ENCODE measurements at regions not wholly inside any gene's neighbourhood (a gene's known extent, or its start where the extent isn't known, plus 50 kb on each side); places are given as distances from the start of the nearest gene placed in this dataset.

DNA sequence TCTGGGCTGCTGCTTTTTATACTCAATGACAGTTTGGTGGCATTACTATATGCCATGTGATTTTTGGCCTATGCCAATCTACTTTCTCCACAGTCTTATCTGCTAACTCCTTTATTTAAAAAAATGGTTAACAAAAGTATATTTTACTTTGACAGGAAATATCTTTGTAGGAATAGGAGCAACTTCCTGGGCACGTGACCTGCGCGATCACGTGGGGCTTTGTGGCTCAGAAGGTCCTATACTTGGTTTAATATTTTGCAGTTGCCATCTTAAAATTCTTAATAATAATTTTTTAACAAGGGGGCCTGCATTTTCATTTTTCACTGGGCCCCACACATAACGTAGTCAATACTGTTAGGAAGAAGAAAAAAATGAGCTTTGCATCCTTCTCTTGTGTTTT, 249.7 kb downstream of the ACTR3 start:
- no peak for DNase-seq

- no peak for DNase-seq
These were observed 266.6 kb downstream of the ACTR3 start for GRCh38 chr2:114156366-114157056.

GRCh38 chr2:114157057-114157385, 267.1 kb downstream of the ACTR3 start:
- DNase-seq = no peak

DNA sequence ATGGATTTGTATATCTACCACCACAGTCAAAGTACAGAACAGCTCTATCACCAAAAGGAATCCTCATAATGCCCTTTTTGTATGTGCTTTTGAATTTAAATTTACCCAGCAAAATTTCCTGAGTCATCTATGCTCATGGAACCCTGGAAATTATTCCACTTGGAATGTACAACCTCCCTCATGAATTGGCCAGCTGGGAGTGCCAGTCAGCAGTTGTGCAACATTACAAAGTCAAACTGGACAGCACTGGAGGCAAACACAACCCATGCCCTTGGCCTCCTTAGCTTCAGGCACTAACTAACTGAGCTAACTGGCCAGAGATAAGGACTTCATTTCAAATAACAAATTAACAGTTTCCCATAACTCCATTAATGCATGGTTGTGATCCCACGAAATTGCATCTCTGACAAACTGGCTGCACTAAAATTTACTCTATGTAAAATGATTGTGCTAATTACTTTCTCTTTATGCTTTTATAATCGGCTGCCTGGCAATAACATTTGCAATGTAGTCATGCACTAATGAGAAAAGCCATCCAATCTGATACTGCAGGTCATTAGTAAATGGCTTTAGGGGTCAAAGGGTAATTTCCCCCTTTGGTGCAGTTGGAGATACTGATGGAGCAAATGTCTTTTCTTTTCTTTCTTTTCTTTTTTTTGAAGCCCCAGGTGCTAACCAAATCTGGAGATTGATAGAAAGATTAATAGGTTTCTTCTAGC, 270.5 kb downstream of the ACTR3 start:
- no peak for DNase-seq

- DNase-seq = no peak
These were observed 271.5 kb downstream of the ACTR3 start for GRCh38 chr2:114161371-114161770.

- no peak for DNase-seq
These were observed 274.6 kb upstream of the DPP10 start for GRCh38 chr2:114167799-114168198.

- DNase-seq = no peak
These were observed 272.4 kb upstream of the DPP10 start for GRCh38 chr2:114170070-114170469.

GRCh38 chr2:114175507-114175906, 266.9 kb upstream of the DPP10 start:
- no peak for DNase-seq

DNA sequence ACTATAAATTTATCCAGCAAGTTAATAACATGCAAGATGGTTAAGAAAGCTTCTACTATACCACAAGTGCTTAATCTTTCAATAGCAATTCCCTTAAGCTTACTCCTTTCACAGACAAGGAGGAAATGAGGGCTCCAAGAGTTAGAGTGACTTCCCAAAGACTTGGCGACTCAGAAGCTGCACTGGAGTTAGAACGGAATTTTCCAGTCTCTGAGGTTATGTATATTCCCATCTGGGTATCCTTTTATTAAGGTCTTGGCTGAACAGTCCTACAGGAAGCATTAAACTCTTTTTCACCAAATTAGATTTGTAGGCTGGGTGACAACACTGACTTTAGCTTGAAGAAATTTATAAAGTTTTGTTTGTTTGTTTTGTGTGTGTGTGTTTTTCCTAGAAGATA, 256.9 kb upstream of the DPP10 start:
- no peak for DNase-seq

GRCh38 chr2:114192362-114192761, 250.1 kb upstream of the DPP10 start:
- DNase-seq = no peak

DNA sequence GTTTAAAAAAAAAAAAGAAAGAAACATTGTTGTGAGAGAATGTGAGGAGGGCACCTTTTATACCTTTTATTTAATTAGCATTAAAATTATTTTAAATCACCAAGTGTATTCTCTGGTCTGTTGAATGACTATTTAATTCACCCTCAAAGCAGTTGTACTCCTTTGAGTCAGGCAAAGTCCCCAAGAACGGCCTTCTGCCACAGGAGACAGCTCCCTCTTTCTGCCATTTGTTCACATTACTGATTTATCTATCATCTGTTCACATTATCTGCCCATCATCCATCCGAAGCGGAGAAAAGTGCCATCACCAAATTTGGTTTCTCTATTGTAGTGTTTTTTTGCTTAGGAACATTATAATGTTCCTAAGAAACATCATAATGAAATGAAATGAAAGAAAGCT, 240.7 kb upstream of the DPP10 start:
- peak in 1 of 2 experiments; percentile 7 for DNase-seq

DNA sequence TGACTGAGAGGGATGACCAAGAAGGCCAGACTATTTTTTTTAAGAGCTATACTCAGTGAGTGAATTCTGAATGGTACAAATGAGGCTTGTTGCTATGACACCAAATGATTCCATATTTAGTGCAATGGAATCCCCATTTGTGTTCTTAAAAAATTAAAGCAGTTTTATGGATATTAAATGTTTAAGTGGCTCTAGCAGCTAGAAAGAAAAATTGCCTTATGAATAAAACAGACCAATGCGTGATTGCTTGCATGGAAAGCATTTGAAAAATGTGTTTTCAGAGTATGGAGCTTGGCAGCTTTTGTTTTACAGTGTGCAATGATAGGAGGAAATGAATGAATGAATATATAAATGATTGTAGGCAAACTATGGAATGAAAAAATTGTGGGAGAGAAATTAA, 238.8 kb upstream of the DPP10 start:
- DNase-seq = no peak

DNA sequence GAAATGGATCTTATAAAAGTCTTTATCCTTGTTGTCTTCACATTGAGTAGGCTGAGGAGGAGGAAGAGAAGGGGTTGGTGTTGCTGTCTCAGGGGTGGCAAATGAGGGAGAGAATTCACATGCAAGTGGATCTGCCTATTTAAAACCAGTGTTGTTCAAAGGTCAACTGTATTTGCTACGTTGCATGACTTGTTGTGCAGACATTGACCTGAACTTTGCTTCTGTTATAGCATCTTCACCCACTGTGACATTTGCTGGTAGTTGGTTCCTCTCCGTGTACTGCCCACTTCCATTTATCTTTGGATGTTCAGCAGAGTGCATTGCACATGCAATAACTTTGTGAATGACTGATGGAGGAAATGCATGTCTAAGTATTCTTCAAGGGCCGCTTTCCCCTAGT, 228.6 kb upstream of the DPP10 start:
- no peak for DNase-seq

- no peak for DNase-seq
These were observed 224.1 kb upstream of the DPP10 start for GRCh38 chr2:114218383-114218782.

GRCh38 chr2:114219456-114219855, 223.0 kb upstream of the DPP10 start:
- no peak for DNase-seq

DNA sequence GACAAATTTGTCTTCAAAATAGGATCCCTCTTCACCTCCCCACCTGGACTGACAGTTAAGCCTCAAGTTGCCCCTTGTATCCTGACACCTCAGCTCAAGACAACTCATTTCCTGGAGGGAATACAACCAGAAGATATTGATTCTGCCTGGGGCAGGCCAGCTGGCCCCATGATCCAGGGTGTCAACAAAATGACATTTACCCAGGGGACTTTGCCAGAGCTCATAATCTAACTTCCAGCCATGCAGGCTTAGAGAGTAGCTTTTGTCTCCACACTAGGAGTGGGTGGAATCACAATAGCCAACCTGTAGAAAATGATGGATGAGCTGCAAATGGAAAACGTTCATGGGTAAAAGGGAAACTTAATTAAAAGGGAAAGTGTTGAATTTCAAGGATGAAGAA, 220.1 kb upstream of the DPP10 start:
- no peak for DNase-seq

- DNase-seq = no peak
These were observed 210.5 kb upstream of the DPP10 start for GRCh38 chr2:114231921-114232320.

DNA sequence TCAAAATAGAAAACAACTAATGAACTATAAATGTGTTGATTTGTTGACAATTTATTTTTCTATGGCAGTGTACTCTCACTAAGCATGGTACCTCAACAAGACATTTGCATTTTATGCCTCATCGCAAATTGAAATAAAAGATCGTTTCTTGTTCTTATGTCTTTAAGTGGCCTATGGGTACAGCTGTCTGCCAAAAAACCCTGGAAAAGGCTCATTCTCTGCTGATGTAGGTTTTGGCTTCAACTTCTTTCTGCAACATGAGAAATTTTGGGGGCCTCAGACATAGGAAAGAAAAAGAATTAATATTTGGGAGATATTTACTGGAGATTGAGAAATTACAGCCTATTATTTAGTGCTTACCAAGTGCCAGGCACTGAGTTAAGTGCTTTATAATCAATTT, 205.1 kb upstream of the DPP10 start:
- DNase-seq = no peak

DNA sequence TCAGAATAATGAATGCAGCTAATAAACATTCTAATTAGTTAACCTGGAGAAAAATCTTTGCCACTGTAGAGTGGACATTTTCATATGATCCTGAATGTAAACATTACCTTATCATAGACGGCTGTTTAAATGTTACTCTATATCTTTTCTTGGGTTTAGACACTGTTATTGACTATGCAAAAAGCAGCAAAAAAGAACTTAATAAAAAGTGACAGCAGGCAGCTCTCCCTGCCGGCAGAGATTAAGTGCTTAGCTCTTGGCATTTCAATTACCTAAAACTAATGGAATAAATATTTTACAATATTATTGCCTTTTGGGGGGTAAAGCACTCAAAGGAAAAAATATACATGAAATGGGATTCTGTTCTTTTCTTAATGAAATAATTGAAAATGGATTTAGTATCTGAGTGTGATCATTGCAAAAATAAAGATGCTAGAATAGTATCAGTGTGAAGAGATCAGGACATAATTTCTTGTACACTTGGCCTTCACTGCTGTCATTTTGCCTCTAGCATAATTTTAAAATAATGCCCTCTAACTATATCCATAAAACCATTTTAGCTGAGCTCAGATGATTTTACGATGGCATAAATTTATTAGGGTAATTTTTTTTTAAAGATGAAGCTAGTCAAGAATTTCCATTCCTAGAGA, 203.4 kb upstream of the DPP10 start:
- no peak for DNase-seq

- DNase-seq = no peak
These were observed 193.8 kb upstream of the DPP10 start for GRCh38 chr2:114248648-114249047.

DNA sequence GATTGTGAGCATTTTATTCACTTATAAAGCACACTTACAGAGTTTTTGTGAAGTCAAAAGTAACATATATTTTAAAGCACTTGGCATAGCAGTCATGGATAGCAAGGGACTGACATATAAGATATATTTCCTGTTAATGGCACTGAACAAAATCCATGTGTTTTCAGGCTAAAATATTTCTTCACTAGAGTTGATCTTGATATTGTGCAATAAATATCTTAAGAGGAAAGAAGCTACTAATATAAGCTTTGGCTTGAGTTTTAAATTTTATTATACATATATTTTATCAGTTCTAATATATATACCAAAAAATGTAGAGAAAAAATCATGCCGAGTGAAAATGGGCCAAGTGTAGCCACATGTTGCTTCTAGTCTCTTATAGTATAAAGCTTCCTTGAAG, 189.7 kb upstream of the DPP10 start:
- DNase-seq = no peak

DNA sequence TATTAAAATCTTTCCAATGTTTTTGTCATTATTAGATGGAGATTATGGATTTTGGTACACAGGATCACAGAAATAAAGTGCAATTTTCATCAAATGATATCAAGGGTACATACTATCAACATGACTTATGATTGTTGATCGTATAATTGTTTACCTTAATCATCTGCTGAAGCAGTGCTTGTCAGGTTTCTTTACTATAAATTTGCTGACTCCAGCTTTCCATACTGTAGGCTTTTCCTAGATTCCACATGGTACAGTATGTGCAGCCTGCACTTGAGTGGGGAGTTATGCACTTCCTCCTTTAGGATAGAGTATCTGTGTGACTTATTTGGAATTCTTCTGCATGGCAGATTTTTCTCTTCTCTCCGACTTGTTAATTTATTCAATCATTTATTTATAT, 187.6 kb upstream of the DPP10 start:
- no peak for DNase-seq

GRCh38 chr2:114259389-114259788, 183.1 kb upstream of the DPP10 start:
- no peak for DNase-seq

- no peak for DNase-seq
These were observed 181.1 kb upstream of the DPP10 start for GRCh38 chr2:114261366-114261765.

DNA sequence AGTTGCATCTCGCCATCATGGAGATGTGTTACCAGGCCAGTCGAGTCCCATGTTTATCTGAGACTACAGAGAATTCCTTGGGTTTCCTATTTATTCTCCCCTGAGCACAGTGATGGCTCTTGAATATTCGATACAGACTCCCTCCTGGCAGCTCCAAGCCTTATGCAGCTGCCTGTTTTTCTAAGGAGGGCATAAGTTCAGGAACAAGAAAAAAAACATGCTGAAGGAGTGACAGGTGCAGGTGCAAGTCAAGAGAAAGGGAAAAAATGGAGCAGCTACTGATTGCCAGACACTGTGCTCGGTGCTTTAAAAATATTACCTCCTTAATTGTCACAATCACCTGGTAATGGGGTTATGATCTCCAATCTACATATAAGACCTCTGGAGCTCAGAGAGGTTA, 177.2 kb upstream of the DPP10 start:
- no peak for DNase-seq
